ENCODE measurements at regions not wholly inside any gene's neighbourhood (a gene's known extent, or its start where the extent isn't known, plus 50 kb on each side); places are given as distances from the start of the nearest gene placed in this dataset.

GRCh38 chr7:21256310-21256877 is 171.5 kb upstream of the SP4 start:
- DNase-seq (ENCODE audit: low spot score) (no peak), ATAC-seq (no peak)
- intact Hi-C loops (cut with DNase I), result no loop called here

DNA sequence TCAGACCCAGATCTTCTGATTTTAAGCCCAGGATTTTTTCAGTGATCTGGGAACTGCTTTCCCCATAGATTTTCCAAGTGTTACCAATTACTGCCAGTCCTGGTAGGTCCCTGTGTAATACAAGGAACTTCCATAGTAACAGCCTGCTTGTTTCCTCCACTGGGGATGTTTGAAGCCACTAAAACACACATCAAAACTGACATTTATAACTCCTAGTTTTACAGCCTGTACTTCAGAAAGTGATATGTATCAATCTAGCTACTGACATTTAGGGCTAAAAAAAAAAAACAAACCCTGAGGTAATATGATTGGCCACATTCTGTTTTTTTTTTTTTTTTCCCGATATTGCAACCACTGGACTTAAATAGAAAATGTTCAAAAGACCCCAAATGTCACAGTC is 166.9 kb upstream of the SP4 start:
- no peak for ATAC-seq
- intact Hi-C loops (cut with DNase I), result no loop called here
- no peak for DNase-seq (ENCODE audit: low spot score)

DNA sequence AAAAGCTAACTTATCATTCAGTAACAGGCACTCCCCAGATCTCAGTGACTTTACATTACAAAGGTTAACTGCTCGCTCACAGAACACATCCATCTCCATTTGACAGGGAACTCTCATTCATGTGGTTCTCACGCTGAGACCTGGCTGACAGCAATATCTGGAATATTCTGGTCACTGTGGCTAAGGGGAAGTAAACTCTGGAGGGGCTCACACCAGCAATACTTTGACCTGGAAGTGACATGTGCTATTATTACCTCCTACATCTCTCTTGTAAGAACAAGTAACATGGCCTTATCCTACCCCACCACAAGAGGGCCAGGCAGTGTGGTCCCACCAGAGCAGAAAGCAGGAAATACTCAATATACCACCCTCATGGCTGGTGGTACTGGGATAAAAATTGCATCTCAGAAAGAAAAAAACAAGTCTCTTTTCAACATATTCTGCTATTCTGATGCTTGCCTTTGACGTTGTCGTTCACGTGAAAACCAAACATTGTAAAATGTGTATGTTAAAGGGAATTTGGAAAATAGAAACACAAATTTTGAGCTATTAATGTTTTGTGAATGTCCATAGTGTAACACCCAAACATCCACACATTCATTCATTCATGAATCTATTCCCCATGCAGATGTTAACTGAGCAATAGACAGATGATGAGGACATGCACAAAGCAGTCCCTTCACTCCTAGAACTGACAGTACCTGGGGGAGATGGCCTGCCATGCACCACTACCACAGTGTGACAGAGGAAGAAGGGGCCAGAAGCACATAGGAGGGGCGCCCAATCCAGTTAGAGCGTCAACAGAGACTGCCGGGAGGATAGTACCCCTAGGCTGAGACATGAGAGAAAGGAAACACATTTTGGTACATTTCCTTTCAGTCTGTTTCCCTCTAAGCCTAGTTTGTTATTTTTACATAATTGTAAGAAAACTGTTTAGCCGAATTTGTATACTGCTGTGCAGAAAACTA is 166.0 kb upstream of the SP4 start:
- DNase-seq (ENCODE audit: low spot score) (no peak), ATAC-seq (no peak)
- intact Hi-C loops (cut with DNase I), result no loop called here

- ATAC-seq (no peak), DNase-seq (ENCODE audit: low spot score) (no peak)
- intact Hi-C loops (cut with DNase I), result no loop called here
Measured at GRCh38 chr7:21269021-21269420, 158.9 kb upstream of the SP4 start.

DNA sequence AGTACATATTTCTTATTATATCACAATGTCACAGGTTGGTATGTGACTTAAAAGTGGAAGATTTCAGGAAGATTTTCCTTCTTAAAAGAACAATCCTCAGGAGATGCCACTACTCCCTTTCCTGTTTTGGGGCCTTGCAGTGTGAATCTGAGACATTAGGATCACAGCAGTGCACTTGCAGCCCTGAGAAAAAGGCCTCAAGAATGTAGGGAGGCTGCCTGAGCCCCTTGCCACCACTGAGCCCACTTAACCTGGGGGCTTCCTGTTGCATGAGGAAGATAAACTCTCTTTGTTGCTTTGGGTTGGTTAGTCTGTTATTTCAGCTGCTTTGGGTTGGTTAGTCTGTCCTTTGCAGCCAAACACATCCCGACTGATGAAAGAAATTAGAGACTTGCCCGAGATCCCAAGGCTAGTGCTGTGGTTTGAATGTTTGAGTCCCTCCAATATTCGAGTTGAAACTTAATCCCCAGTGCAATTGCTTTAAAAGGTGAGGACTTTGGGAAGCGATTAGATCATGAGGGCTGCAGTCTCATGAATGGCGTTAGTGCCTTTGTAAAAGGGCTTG is 151.3 kb upstream of the SP4 start:
- DNase-seq (ENCODE audit: low spot score), result no peak
- no peak for ATAC-seq
- intact Hi-C loops (cut with DNase I), result no loop called here

DNA sequence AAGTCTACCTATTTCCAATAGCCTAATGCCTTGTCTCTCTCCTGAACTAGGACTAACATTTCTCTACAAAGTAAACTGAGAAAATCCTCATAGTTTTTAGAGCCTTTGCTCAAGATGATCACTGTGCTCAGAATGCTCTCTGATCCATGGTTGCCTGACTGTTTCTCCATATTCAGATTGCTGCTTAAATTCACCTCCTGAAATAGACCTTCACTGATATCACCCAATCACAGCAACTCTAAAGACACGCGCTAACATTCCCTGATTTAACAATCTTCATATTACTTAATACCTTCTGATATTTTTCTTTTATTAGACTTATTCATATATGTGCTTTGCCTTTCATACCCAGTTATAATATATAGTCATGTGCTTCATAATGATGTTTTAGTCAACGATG is 148.9 kb upstream of the SP4 start:
- intact Hi-C loops (cut with DNase I), result no loop called here
- no peak for DNase-seq (ENCODE audit: low spot score)
- ATAC-seq, result no peak

DNA sequence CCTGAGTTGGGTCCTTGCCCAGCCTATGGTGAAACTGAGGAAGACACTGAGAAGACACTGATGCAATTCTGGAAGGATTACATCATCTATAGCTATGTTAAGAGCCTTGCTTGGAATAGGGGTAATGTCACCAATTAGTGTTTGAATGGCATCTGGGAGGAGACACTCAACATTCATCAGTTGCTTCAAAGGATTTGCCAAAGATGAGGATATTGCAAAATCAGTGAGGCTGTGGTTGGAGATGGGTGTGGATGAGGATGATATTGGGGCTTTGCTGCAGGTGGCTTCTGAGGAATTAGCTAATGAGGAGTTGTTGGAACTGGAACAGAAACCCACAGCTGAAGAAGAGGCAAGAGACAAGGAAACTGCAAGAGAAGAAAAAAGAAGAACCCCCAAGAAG is 146.7 kb upstream of the SP4 start:
- intact Hi-C loops (cut with DNase I), result no loop called here
- DNase-seq (ENCODE audit: low spot score), result no peak
- ATAC-seq, result no peak

GRCh38 chr7:21293771-21294170 is 134.1 kb upstream of the SP4 start:
- intact Hi-C loops (cut with DNase I), result no loop called here

GRCh38 chr7:21299766-21300165 is 128.1 kb upstream of the SP4 start:
- DNase-seq (ENCODE audit: low spot score) (no peak), ATAC-seq (no peak)
- intact Hi-C loops (cut with DNase I), result no loop called here

More at GRCh38 chr7:21293771-21294170, 134.1 kb upstream of the SP4 start:
- no peak for ATAC-seq
- no peak for DNase-seq (ENCODE audit: low spot score)

- intact Hi-C loops (cut with DNase I), result no loop called here
- ATAC-seq (no peak), DNase-seq (ENCODE audit: low spot score) (no peak)
Measured at GRCh38 chr7:21300692-21301091, 127.2 kb upstream of the SP4 start.

DNA sequence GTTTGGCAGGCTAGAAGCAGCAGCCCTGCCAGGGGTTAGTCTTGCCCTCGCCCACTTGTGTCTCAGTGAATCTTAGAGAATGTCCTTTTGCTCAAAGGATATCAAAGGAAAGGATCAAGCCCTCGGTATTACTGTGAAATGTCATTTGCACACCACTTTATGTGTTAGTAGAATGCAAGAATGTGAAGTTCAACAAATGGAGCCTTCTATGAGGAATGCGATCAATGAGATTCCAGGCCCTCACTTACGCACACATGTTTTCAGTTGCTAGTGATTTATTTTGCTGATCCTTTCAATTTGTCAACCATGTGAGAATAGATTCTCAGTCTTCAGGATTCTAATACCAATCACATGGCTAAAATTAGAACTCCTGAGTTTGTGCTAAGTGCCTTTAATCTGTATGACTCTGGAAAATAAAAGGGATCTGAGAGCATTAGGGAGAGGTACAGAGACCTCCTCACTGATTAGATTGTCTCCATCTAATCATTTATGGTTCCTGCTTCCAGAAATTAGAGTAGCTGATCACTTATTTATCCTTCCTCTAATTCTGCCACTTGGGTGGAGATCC is 123.0 kb upstream of the SP4 start:
- intact Hi-C loops (cut with DNase I), result no loop called here
- no peak for ATAC-seq
- no peak for DNase-seq (ENCODE audit: low spot score)

GRCh38 chr7:21305455-21306235 is 122.2 kb upstream of the SP4 start:
- ATAC-seq (no peak), DNase-seq (ENCODE audit: low spot score) (no peak)
- intact Hi-C loops (cut with DNase I), result no loop called here

- ATAC-seq (no peak), DNase-seq (ENCODE audit: low spot score) (no peak)
- intact Hi-C loops (cut with DNase I), result no loop called here
Measured at GRCh38 chr7:21314954-21315353, 112.9 kb upstream of the SP4 start.

DNA sequence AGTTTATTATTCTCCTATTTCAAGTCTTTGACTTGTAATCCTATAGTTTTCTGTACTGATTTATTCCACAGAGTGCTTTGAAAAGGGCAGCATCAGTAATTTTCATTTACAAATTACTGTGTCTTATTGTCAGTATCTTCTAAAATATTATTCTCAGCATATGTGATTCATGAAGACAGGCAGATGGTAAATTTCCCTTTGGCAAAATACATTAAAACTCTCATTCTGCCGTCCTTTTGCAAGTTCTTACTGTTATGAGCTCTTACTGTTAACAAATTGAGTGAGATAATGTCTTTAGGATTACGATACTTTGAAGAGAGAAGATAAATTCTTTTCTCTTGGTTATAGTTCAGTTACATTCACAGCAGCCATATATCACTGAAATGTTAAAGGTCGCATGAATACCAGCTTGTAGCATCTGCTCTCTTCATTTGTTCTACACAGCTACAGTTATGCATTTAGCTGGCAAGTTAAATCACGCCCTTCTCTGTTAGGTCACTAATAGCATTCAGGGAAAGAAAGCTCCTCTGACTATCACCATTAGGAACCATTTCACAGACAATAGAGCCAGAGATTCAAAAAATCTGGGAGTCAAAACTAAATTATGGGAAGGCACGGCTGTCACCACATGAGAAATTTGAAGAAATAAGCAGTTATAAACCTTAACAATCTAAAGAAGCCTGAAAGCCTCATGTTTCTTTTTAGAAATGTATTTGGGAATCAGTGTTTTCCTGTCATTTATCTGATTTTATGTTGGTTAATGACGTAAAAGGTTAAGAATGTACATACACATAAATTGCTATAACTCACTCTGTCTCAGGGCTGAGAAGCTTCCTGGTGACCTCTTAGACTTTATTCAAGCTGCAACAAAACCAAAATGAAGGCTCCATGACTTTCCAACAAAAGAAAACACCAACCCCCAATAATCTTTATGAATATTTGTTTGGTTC is 109.6 kb upstream of the SP4 start:
- intact Hi-C loops (cut with DNase I), result no loop called here
- DNase-seq (ENCODE audit: low spot score) (no peak), ATAC-seq (no peak)

GRCh38 chr7:21318916-21319270 is 109.0 kb upstream of the SP4 start:
- intact Hi-C loops (cut with DNase I), result no loop called here
- no peak for ATAC-seq
- no peak for DNase-seq (ENCODE audit: low spot score)

- DNase-seq (ENCODE audit: low spot score), result no peak
- intact Hi-C loops (cut with DNase I), result no loop called here
- ATAC-seq, result no peak
Measured at GRCh38 chr7:21326241-21326640, 101.6 kb upstream of the SP4 start.

DNA sequence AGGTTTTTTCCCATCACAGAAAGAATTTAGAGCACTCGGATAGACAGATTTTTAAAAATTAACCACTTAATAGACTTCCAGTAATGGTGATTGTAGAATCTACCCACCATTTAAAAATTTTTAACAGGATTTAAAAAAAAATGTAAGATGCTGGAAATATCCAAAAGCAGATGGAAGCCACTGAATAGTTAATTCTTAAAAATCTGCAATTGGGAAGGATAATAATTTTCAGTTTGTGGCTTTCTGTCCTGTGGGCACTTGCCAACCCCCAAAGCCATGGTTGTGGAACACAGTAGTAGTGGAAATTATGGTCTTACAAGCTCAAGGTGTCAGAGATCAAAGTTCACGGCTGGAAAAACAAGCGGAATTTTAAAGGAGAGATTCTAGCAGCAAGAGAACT is 101.0 kb upstream of the SP4 start:
- intact Hi-C loops (cut with DNase I), result no loop called here
- no peak for ATAC-seq
- DNase-seq (ENCODE audit: low spot score), result no peak
